ENCODE measurements at regions not wholly inside any gene's neighbourhood (a gene's known extent, or its start where the extent isn't known, plus 50 kb on each side); places are given as distances from the start of the nearest gene placed in this dataset.
"Not testable (repeated sequence)": the region's sequence is repeated elsewhere in the genome, so short reads cannot be mapped to it uniquely, and the experiment has no call there.

GRCh38 chr16:77488652-77489051 lies 53.8 kb upstream of the ADAMTS18 start:
- no peak for DNase-seq (ENCODE audit: low read depth in 3 of 3, low spot score in 2 of 3)

GRCh38 chr16:77491091-77491490 lies 56.3 kb upstream of the ADAMTS18 start:
- DNase-seq (ENCODE audit: low read depth in 3 of 3, low spot score in 2 of 3), result no peak

- DNase-seq (ENCODE audit: low read depth in 3 of 3, low spot score in 2 of 3), result no peak
Observed at GRCh38 chr16:77496934-77497333, 62.1 kb upstream of the ADAMTS18 start.

GRCh38 chr16:77499373-77500285 lies 64.8 kb upstream of the ADAMTS18 start:
- no peak for DNase-seq (ENCODE audit: low read depth in 3 of 3, low spot score in 2 of 3)

- no peak for DNase-seq (ENCODE audit: low read depth in 3 of 3, low spot score in 2 of 3)
Observed at GRCh38 chr16:77500286-77500598, 65.4 kb upstream of the ADAMTS18 start.

GRCh38 chr16:77500934-77501664 lies 66.3 kb upstream of the ADAMTS18 start:
- DNase-seq (ENCODE audit: low read depth in 3 of 3, low spot score in 2 of 3), result no peak

- no peak for DNase-seq (ENCODE audit: low read depth in 3 of 3, low spot score in 2 of 3)
Observed at GRCh38 chr16:77502448-77502847, 67.6 kb upstream of the ADAMTS18 start.

GRCh38 chr16:77506492-77506891 lies 71.7 kb upstream of the ADAMTS18 start:
- DNase-seq (ENCODE audit: low read depth in 3 of 3, low spot score in 2 of 3), result not testable (repeated sequence)

- no peak for DNase-seq (ENCODE audit: low read depth in 3 of 3, low spot score in 2 of 3)
Observed at GRCh38 chr16:77509051-77509450, 74.2 kb upstream of the ADAMTS18 start.

GRCh38 chr16:77509796-77510195 lies 75.0 kb upstream of the ADAMTS18 start:
- no peak for DNase-seq (ENCODE audit: low read depth in 3 of 3, low spot score in 2 of 3)

GRCh38 chr16:77511053-77511452 lies 76.2 kb upstream of the ADAMTS18 start:
- no peak for DNase-seq (ENCODE audit: low read depth in 3 of 3, low spot score in 2 of 3)

GRCh38 chr16:77514500-77515220 lies 79.8 kb upstream of the ADAMTS18 start:
- no peak for DNase-seq (ENCODE audit: low read depth in 3 of 3, low spot score in 2 of 3)

- not testable (repeated sequence) for DNase-seq (ENCODE audit: low read depth in 3 of 3, low spot score in 2 of 3)
Observed at GRCh38 chr16:77525226-77525625, 90.4 kb upstream of the ADAMTS18 start.

- no peak for DNase-seq (ENCODE audit: low read depth in 3 of 3, low spot score in 2 of 3)
Observed at GRCh38 chr16:77531752-77532151, 96.9 kb upstream of the ADAMTS18 start.

- DNase-seq (ENCODE audit: low read depth in 3 of 3, low spot score in 2 of 3), result no peak
Observed at GRCh38 chr16:77536809-77537208, 102.0 kb upstream of the ADAMTS18 start.

- DNase-seq (ENCODE audit: low read depth in 3 of 3, low spot score in 2 of 3), result peak; percentile 35 to 61 (median 36)
Observed at GRCh38 chr16:77539421-77540034, 104.7 kb upstream of the ADAMTS18 start.

- no peak for DNase-seq (ENCODE audit: low read depth in 3 of 3, low spot score in 2 of 3)
Observed at GRCh38 chr16:77540646-77541045, 105.8 kb upstream of the ADAMTS18 start.

- no peak for DNase-seq (ENCODE audit: low read depth in 3 of 3, low spot score in 2 of 3)
Observed at GRCh38 chr16:77541165-77541564, 106.3 kb upstream of the ADAMTS18 start.

- DNase-seq (ENCODE audit: low read depth in 3 of 3, low spot score in 2 of 3), result no peak
Observed at GRCh38 chr16:77548151-77548550, 113.3 kb upstream of the ADAMTS18 start.

- no peak for DNase-seq (ENCODE audit: low read depth in 3 of 3, low spot score in 2 of 3)
Observed at GRCh38 chr16:77548766-77549165, 113.9 kb upstream of the ADAMTS18 start.

- no peak for DNase-seq (ENCODE audit: low read depth in 3 of 3, low spot score in 2 of 3)
Observed at GRCh38 chr16:77549876-77550275, 115.0 kb upstream of the ADAMTS18 start.
